Activated CD8-positive, alpha-beta T cell treated with anti-CD3 and anti-CD28 coated beads for 36 hours (primary cell): ENCODE measurements at regions not wholly inside any gene's neighbourhood (a gene's known extent, or its start where the extent isn't known, plus 50 kb on each side); places are given as distances from the start of the nearest gene placed in this dataset.

Source experiments
- ATAC-seq: fragments of 200-7000 bp; cut with Tn5 transposase; one replicate; pipeline ENCODE4 v1.10.0; 2021; ENCODE audit warnings: mild to moderate bottlenecking, moderate library complexity
- CTCF ChIA-PET: fragments of 350-600 bp; sonication (Branson Sonifier 250); formaldehyde crosslinking; loops from one replicate; lab custom pipeline; 2021; ENCODE audit warnings: antibody characterized with exemption; lab: Charles Lee
- POLR2A ChIA-PET: fragments of 350-600 bp; sonication (Branson Sonifier 250); formaldehyde crosslinking; loops from one replicate; lab custom pipeline; 2021; ENCODE audit warnings: antibody characterized with exemption; lab: Charles Lee
- DNase-seq: peaks from one replicate; pipeline ENCODE4 v3.0.0-alpha.2; 2020
- H3K27ac Mint-ChIP-seq: one replicate; pipeline ENCODE4 v1.8.0; 2021; ENCODE audit warnings: mild to moderate bottlenecking, mixed read lengths
- H3K27me3 Mint-ChIP-seq: one replicate; pipeline ENCODE4 v1.8.0; 2021; ENCODE audit warnings: mixed read lengths
- H3K36me3 Mint-ChIP-seq: one replicate; pipeline ENCODE4 v1.8.0; 2021; ENCODE audit warnings: low read depth, mixed read lengths
- H3K4me1 Mint-ChIP-seq: one replicate; pipeline ENCODE4 v1.8.0; 2021; ENCODE audit warnings: low read depth, mixed read lengths
- H3K4me3 Mint-ChIP-seq: one replicate; pipeline ENCODE4 v1.8.0; 2021; ENCODE audit warnings: mild to moderate bottlenecking, moderate library complexity, mixed read lengths
- H3K9me3 Mint-ChIP-seq: one replicate; pipeline ENCODE4 v1.8.0; 2021; ENCODE audit warnings: mixed read lengths
- CTCF ChIP-seq: fragments of 200-600 bp; IDR thresholded peaks from one replicate; pipeline ENCODE4 v1.8.0; 2022; ENCODE audit warnings: antibody characterized with exemption, mild to moderate bottlenecking
- intact Hi-C: fragments of 100-400 bp; cut with micrococcal nuclease; formaldehyde crosslinking; loops from one replicate; pipeline ENCODE4 v1.10.0; 2022

- CTCF ChIA-PET = no interaction called here
- Mint-ChIP-seq H3K27ac (no peak overlapping the region), H3K36me3 (peaks cover 1% of the 10 kb centered on the region), H3K4me3 (no peak overlapping the region), H3K4me1 (no peaks in the 10 kb centered on the region), H3K9me3 (no peaks in the 10 kb centered on the region), H3K27me3 (no peaks in the 10 kb centered on the region)
- no peak for TF ChIP-seq CTCF
- intact Hi-C loops = no loop called here
- POLR2A ChIA-PET = no interaction called here
- no peak for DNase-seq
- ATAC-seq = no peak
These were observed 254.4 kb downstream of the BRD1 start for GRCh38 chr22:49573109-49573765.

DNA sequence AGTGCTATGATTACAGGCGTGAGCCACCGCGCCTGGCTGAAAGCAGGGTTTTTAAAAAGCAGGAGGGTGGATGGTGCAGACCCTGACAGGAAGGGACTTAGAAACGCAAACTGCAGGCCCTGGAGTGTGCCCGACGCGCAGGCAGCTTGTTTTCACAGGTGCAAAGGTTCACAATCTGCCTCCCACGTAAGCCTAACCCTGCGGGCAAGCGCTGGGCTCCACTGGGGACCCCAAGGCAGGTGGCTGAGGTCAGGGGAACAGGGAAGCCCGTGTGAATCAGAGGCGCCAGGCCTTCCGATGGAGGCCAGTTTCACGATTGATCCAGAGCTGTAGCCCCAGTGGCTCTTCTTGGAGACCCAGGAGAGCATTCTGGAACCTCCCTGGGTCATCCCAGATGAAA, 256.3 kb downstream of the BRD1 start:
- CTCF ChIA-PET = no interaction called here
- H3K9me3 Mint-ChIP-seq = no peaks in the 10 kb centered on the region
- no peaks in the 10 kb centered on the region for H3K4me1 Mint-ChIP-seq
- DNase-seq (no peak), ATAC-seq (no peak)
- intact Hi-C loops = no loop called here
- POLR2A ChIA-PET = interaction anchor here (0.8 kb wide), 1 partner anchor 33 kb away, joined by 3 read pairs; no protein-coding TSS in a partner anchor
- H3K27me3 Mint-ChIP-seq = no peaks in the 10 kb centered on the region
- no peak overlapping the region for H3K27ac Mint-ChIP-seq
- no peak for TF ChIP-seq CTCF
- no peak overlapping the region for H3K4me3 Mint-ChIP-seq
- peaks cover 1% of the 10 kb centered on the region for H3K36me3 Mint-ChIP-seq

DNA sequence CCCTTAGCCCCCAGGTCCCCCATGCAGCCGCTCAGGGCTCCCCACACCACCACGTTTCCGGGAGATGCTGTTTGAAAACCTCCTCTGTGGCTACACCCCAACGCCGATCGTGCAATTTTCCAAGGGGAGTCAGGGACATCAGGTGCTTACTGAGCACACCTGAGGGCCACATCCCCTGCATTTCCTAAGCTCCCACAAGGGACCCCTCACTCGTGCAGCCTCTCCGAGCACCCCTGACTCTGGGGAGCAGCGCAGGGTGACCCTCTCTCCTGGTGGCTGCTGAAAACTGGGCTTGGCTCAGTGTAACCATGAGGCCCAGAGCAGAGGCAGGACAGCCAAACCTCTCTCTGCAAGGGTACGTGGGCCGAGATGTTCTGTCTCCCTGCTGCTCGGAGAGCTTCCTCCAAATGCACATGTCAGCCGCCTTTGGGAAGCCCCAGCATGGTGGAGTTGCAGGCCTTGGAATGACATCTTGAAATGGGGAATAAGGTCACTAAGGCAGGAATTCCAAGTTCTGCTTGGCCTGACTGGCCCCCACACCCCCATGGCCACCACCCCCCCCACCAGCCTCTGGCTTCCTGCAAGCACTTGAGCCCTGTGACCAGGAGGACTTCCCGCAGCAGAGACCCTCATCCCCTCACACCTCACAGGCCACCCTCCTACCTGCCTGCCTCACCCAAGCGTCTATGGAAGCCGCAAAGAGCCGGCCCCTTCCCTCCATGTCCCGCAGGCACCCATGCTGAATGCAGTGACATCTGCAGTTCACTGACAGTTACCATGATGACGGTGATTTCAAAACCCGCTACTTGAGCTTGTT, 257.4 kb downstream of the BRD1 start:
- Mint-ChIP-seq H3K9me3 (no peaks in the 10 kb centered on the region), H3K4me1 (no peaks in the 10 kb centered on the region), H3K36me3 (peaks cover 1% of the 10 kb centered on the region), H3K27ac (no peak overlapping the region), H3K4me3 (no peak overlapping the region), H3K27me3 (no peaks in the 10 kb centered on the region)
- TF ChIP-seq CTCF = no peak
- no peak for DNase-seq
- ChIA-PET CTCF (no interaction called here), POLR2A (interaction anchor here (0.8 kb wide), 1 partner anchor 32 kb away, joined by 3 read pairs; no protein-coding TSS in a partner anchor)
- no peak for ATAC-seq
- intact Hi-C loops = no loop called here

- no peaks in the 10 kb centered on the region for H3K9me3 Mint-ChIP-seq
These were observed 258.2 kb downstream of the BRD1 start for GRCh38 chr22:49569286-49570031.

More at GRCh38 chr22:49569286-49570031, 258.2 kb downstream of the BRD1 start:
- no peaks in the 10 kb centered on the region for H3K27me3 Mint-ChIP-seq
- H3K4me3 Mint-ChIP-seq = no peak overlapping the region
- ChIA-PET POLR2A (no interaction called here), CTCF (no interaction called here)
- ATAC-seq (no peak), DNase-seq (no peak)
- no peak overlapping the region for H3K27ac Mint-ChIP-seq
- TF ChIP-seq CTCF = no peak
- peaks cover 1% of the 10 kb centered on the region for H3K36me3 Mint-ChIP-seq
- intact Hi-C loops = no loop called here
- no peaks in the 10 kb centered on the region for H3K4me1 Mint-ChIP-seq
